ENCODE measurements at regions not wholly inside any gene's neighbourhood (a gene's known extent, or its start where the extent isn't known, plus 50 kb on each side); places are given as distances from the start of the nearest gene placed in this dataset.
A peak's percentile ranks its signal among the peaks of the same experiment; 100 is the strongest.

GRCh38 chr4:4667622-4668081, 125.8 kb upstream of the STX18 start (continued):
- TF ChIP-seq REST (IDR thresholded peaks at IDR 0.05; ENCODE audit: low read depth), result no peak
- TF ChIP-seq ZBTB33 (IDR thresholded peaks at IDR 0.05; ENCODE audit: extremely low read depth, insufficient replicate concordance, low read length), result no peak

GRCh38 chr4:4666693-4667621, 125.1 kb upstream of the STX18 start:
- Histone ChIP-seq H3K27ac (ENCODE audit: low read depth, low read length) (peak overlapping the region; percentile 49), H3K79me2 (ENCODE audit: insufficient read depth, low read length) (no peaks in the 10 kb centered on the region), H3K9me3 (ENCODE audit: control insufficient read depth in 1 of 2, insufficient read depth in 1 of 2, low read depth in 1 of 2, low read length in 2 of 2) (no peaks in the 10 kb centered on the region), H3K36me3 (ENCODE audit: control insufficient read depth in 1 of 2, insufficient read depth in 2 of 2, low read length in 2 of 2) (no peaks in the 10 kb centered on the region), H4K20me1 (ENCODE audit: insufficient read depth) (no peaks in the 10 kb centered on the region), H3K27me3 (ENCODE audit: insufficient read depth, low read length) (no peaks in the 10 kb centered on the region), H3K9me2 (ENCODE audit: insufficient read depth) (no peaks in the 10 kb centered on the region), H2AFZ (ENCODE audit: low read depth, low read length, poor library complexity, severe bottlenecking) (no peak overlapping the region), H3K4me3 (replicated peaks in 1 of 2; ENCODE audit: low read depth in 1 of 2, low read length in 2 of 2) (no peak overlapping the region), H3K4me2 (ENCODE audit: low read length) (peak overlapping the region; percentile 14; the same call in 1 of the 2 replicates), H3K4me1 (ENCODE audit: control insufficient read depth in 1 of 2, insufficient read depth in 2 of 2, low read length in 2 of 2) (peaks cover 43 to 55% of the 10 kb centered on the region in 2 experiments), H3K9ac (ENCODE audit: low read length) (no peak overlapping the region)
- TF ChIP-seq EZH2phosphoT487 (IDR thresholded peaks at IDR 0.05; ENCODE audit: borderline replicate concordance) (no peak), ZBTB33 (IDR thresholded peaks at IDR 0.05; ENCODE audit: extremely low read depth, insufficient replicate concordance, low read length) (no peak), TCF7L2 (IDR thresholded peaks at IDR 0.05; ENCODE audit: borderline replicate concordance, extremely low read depth, insufficient read depth, insufficient read length) (peak; percentile 58), FOSL1 (IDR thresholded peaks at IDR 0.05; ENCODE audit: low read depth) (no peak), SRF (IDR thresholded peaks at IDR 0.05; ENCODE audit: low read depth) (no peak), CTCF (IDR thresholded peaks at IDR 0.05 in 2 of 3, conservative IDR thresholded peaks at IDR 0.05 in 1 of 3; ENCODE audit: borderline replicate concordance in 1 of 3, insufficient read depth in 1 of 3, low read depth in 2 of 3, low read length in 2 of 3) (no peak), CBX3 (IDR thresholded peaks at IDR 0.05; ENCODE audit: low read depth) (no peak), SIN3A (IDR thresholded peaks at IDR 0.05; ENCODE audit: low read depth) (no peak), EGR1 (IDR thresholded peaks at IDR 0.05; ENCODE audit: low read depth) (no peak)
- no peak for ATAC-seq
- intact Hi-C loops (cut with micrococcal nuclease), result no loop called here
- ChIA-PET CTCF (no interaction called here), RAD21 (ENCODE audit: low non-redundant PET in 1 of 2, low total read pairs in 2 of 2, uncharacterized antibody in 2 of 2, unreplicated experiment in 2 of 2) (interaction anchor here in 1 of 2 experiments (0.7 kb wide), 1 partner anchor 186 kb away, joined by 3 read pairs; no protein-coding TSS in a partner anchor), POLR2A (no interaction called here)
- BruUV-seq (replicated peaks), result no TSS peak
- no peak for DNase-seq (ENCODE audit: low read depth, low spot score)
